ENCODE measurements at regions not wholly inside any gene's neighbourhood (a gene's known extent, or its start where the extent isn't known, plus 50 kb on each side); places are given as distances from the start of the nearest gene placed in this dataset.
"Not testable (repeated sequence)": the region's sequence is repeated elsewhere in the genome, so short reads cannot be mapped to it uniquely, and the experiment has no call there.

GRCh38 chr1:224015782-224016181, 98.1 kb upstream of the FBXO28 start:
- TF ChIP-seq CTCF (IDR thresholded peaks at IDR 0.05; ENCODE audit: low read length); EZH2 (optimal IDR thresholded peaks at IDR 0.05; ENCODE audit: low read depth, low read length): not testable (repeated sequence)

All from MM.1S (cell line).